Right atrium auricular region (tissue), 2 donors: ENCODE measurements at regions not wholly inside any gene's neighbourhood (a gene's known extent, or its start where the extent isn't known, plus 50 kb on each side); places are given as distances from the start of the nearest gene placed in this dataset.

Experiments used
- DNase-seq: peaks from one replicate; pipeline ENCODE4 v3.0.0-alpha.2; 2019; ENCODE audit warnings: low spot score
- H3K27ac ChIP-seq, 2 donors: fragments of 200-600 bp; sonication (generic); 1 replicate in 1 of 2; 2 replicates in 1 of 2; pipeline ENCODE4 v1.5.1; 2016 to 2019
- H3K27me3 ChIP-seq, 2 donors: fragments of 200-600 bp; sonication (generic); one replicate each; pipeline versions ENCODE4 v1.5.1 to v1.6.0; 2017 to 2019
- H3K36me3 ChIP-seq: fragments of 200-600 bp; sonication (generic); one replicate; pipeline ENCODE4 v1.5.1; 2016
- H3K4me1 ChIP-seq, 2 donors: fragments of 200-600 bp; sonication (generic); one replicate each; pipeline versions ENCODE4 v1.5.1 to v1.6.0; 2017 to 2019
- H3K4me3 ChIP-seq, 2 donors: fragments of 200-600 bp; sonication (generic); 1 replicate in 1 of 2; 2 replicates in 1 of 2; pipeline ENCODE4 v1.5.1; 2017 to 2019; ENCODE audit warnings: mild to moderate bottlenecking in 1 of 2, moderate library complexity in 1 of 2
- H3K9me3 ChIP-seq, 2 donors: fragments of 200-600 bp; sonication (generic); one replicate each; pipeline ENCODE4 v1.5.1; 2019
- CTCF ChIP-seq, 2 donors: fragments of 200-600 bp; sonication (generic); IDR thresholded peaks; one replicate each; pipeline ENCODE4 v1.5.1; 2019; ENCODE audit warnings: antibody characterized with exemption in 2 of 2

- H3K4me3 ChIP-seq: no peak overlapping the region
- TF ChIP-seq CTCF (IDR thresholded peaks at IDR 0.05): no peak
- no peak overlapping the region for H3K27ac ChIP-seq
- no peaks in the 10 kb centered on the region for H3K4me1 ChIP-seq
- no peaks in the 10 kb centered on the region for H3K27me3 ChIP-seq
- H3K9me3 ChIP-seq: no peaks in the 10 kb centered on the region
- H3K36me3 ChIP-seq: no peaks in the 10 kb centered on the region
- DNase-seq: no peak
Measured at GRCh38 chr7:54242776-54243175, 299.4 kb upstream of the VSTM2A start.

- no peak for DNase-seq
- no peak for TF ChIP-seq CTCF (IDR thresholded peaks at IDR 0.05)
- Histone ChIP-seq H3K27ac (no peak overlapping the region), H3K4me1 (no peaks in the 10 kb centered on the region), H3K9me3 (no peaks in the 10 kb centered on the region), H3K36me3 (no peaks in the 10 kb centered on the region), H3K27me3 (no peaks in the 10 kb centered on the region), H3K4me3 (no peak overlapping the region)
Measured at GRCh38 chr7:54245020-54245419, 297.2 kb upstream of the VSTM2A start.

- TF ChIP-seq CTCF (IDR thresholded peaks at IDR 0.05): no peak
- Histone ChIP-seq H3K4me1 (no peaks in the 10 kb centered on the region), H3K9me3 (no peaks in the 10 kb centered on the region), H3K36me3 (no peaks in the 10 kb centered on the region), H3K27ac (no peak overlapping the region), H3K27me3 (no peaks in the 10 kb centered on the region), H3K4me3 (no peak overlapping the region)
- no peak for DNase-seq
Measured at GRCh38 chr7:54249686-54250085, 292.5 kb upstream of the VSTM2A start.

- no peak overlapping the region for H3K4me3 ChIP-seq
- no peak for TF ChIP-seq CTCF (IDR thresholded peaks at IDR 0.05)
- DNase-seq: no peak
- no peaks in the 10 kb centered on the region for H3K9me3 ChIP-seq
- no peaks in the 10 kb centered on the region for H3K36me3 ChIP-seq
- no peak overlapping the region for H3K27ac ChIP-seq
- H3K27me3 ChIP-seq: no peaks in the 10 kb centered on the region
- H3K4me1 ChIP-seq: no peaks in the 10 kb centered on the region
Measured at GRCh38 chr7:54252256-54253035, 289.7 kb upstream of the VSTM2A start.

- no peak for DNase-seq
- no peak overlapping the region for H3K4me3 ChIP-seq
- no peak for TF ChIP-seq CTCF (IDR thresholded peaks at IDR 0.05)
- H3K4me1 ChIP-seq: no peaks in the 10 kb centered on the region
- no peak overlapping the region for H3K27ac ChIP-seq
- H3K27me3 ChIP-seq: no peaks in the 10 kb centered on the region
- no peaks in the 10 kb centered on the region for H3K9me3 ChIP-seq
- no peaks in the 10 kb centered on the region for H3K36me3 ChIP-seq
Measured at GRCh38 chr7:54253036-54253373, 289.2 kb upstream of the VSTM2A start.

GRCh38 chr7:54255242-54255641 lies 286.9 kb upstream of the VSTM2A start:
- Histone ChIP-seq H3K4me1 (no peaks in the 10 kb centered on the region), H3K36me3 (no peaks in the 10 kb centered on the region), H3K9me3 (no peaks in the 10 kb centered on the region), H3K27me3 (no peaks in the 10 kb centered on the region), H3K27ac (no peak overlapping the region), H3K4me3 (no peak overlapping the region)
- no peak for TF ChIP-seq CTCF (IDR thresholded peaks at IDR 0.05)
- DNase-seq: no peak
